H9 (cell line): ENCODE measurements at regions not wholly inside any gene's neighbourhood (a gene's known extent, or its start where the extent isn't known, plus 50 kb on each side); places are given as distances from the start of the nearest gene placed in this dataset.
A peak's percentile ranks its signal among the peaks of the same experiment; 100 is the strongest.

Experiments used
- DNase-seq: peaks from one replicate; pipeline ENCODE4 v3.0.0-alpha.2; 2017
- H2AFZ ChIP-seq: one replicate; pipeline ENCODE4 v1.6.1; 2013; ENCODE audit warnings: mild to moderate bottlenecking, low read length, control low read depth, moderate library complexity
- H2AK5ac ChIP-seq: 2 replicates; pipeline ENCODE4 v1.6.1; 2013; ENCODE audit warnings: low read length, control low read depth, mixed read lengths; ENCODE audit not compliant: insufficient read length
- H2BK120ac ChIP-seq: one replicate; pipeline ENCODE4 v1.6.1; 2013; ENCODE audit warnings: low read depth, mild to moderate bottlenecking, low read length, control low read depth, inconsistent platforms; ENCODE audit not compliant: poor library complexity, severe bottlenecking
- H2BK12ac ChIP-seq: 2 replicates; pipeline ENCODE4 v1.6.1; 2013; ENCODE audit warnings: low read length, control low read depth, mixed read lengths, low read depth; ENCODE audit not compliant: insufficient read length
- H2BK15ac ChIP-seq: 2 replicates; pipeline ENCODE4 v1.6.1; 2013; ENCODE audit warnings: low read depth, low read length, control low read depth
- H2BK20ac ChIP-seq: one replicate; pipeline ENCODE4 v1.6.1; 2013; ENCODE audit warnings: low read depth, mild to moderate bottlenecking, low read length, control low read depth, inconsistent platforms; ENCODE audit not compliant: poor library complexity, severe bottlenecking
- H2BK5ac ChIP-seq: 2 replicates; pipeline ENCODE4 v1.6.1; 2013; ENCODE audit warnings: low read length, control low read depth, mixed read lengths; ENCODE audit not compliant: insufficient read length
- H3K14ac ChIP-seq: 2 replicates; pipeline ENCODE4 v1.6.1; 2013; ENCODE audit warnings: low read length, control low read depth; ENCODE audit not compliant: insufficient read depth
- H3K18ac ChIP-seq: 2 replicates; pipeline ENCODE4 v1.6.1; 2013; ENCODE audit warnings: low read depth, mild to moderate bottlenecking, mixed read lengths, low read length, control low read depth; ENCODE audit not compliant: insufficient read length
- H3K23ac ChIP-seq: 2 replicates; pipeline ENCODE4 v1.6.1; 2013; ENCODE audit warnings: low read length, control low read depth, mixed read lengths, low read depth; ENCODE audit not compliant: insufficient read length
- H3K23me2 ChIP-seq: 2 replicates; pipeline ENCODE4 v1.6.1; 2013; ENCODE audit warnings: low read depth, mild to moderate bottlenecking, mixed read lengths, low read length, control low read depth; ENCODE audit not compliant: insufficient read length, poor library complexity, severe bottlenecking
- H3K27ac ChIP-seq: 2 replicates; pipeline ENCODE4 v1.5.1; 2013; ENCODE audit warnings: low read length, control low read depth, mixed read lengths, low read depth; ENCODE audit not compliant: insufficient read length
- H3K27me3 ChIP-seq: 2 replicates; pipeline ENCODE4 v1.6.1; 2013; ENCODE audit warnings: low read length, control low read depth, inconsistent platforms; ENCODE audit not compliant: insufficient read depth
- H3K4ac ChIP-seq: 2 replicates; pipeline ENCODE4 v1.6.1; 2013; ENCODE audit warnings: low read depth, mild to moderate bottlenecking, control low read depth, inconsistent platforms, low read length, moderate library complexity
- H3K4me1 ChIP-seq: 2 replicates; pipeline ENCODE4 v1.6.1; 2013; ENCODE audit warnings: low read length, control low read depth, inconsistent platforms; ENCODE audit not compliant: insufficient read depth
- H3K4me2 ChIP-seq: 2 replicates; pipeline ENCODE4 v1.6.1; 2013; ENCODE audit warnings: low read length, control low read depth, mixed read lengths; ENCODE audit not compliant: insufficient read length, insufficient read depth
- H3K56ac ChIP-seq: 2 replicates; pipeline ENCODE4 v1.6.1; 2013; ENCODE audit warnings: low read depth, mild to moderate bottlenecking, mixed read lengths, low read length, control low read depth; ENCODE audit not compliant: insufficient read length
- H3K79me1 ChIP-seq: 2 replicates; pipeline ENCODE4 v1.6.1; 2013; ENCODE audit warnings: low read depth, mild to moderate bottlenecking, moderate library complexity, low read length, control low read depth, inconsistent platforms; ENCODE audit not compliant: insufficient read depth, poor library complexity, severe bottlenecking
- H3K79me2 ChIP-seq: 2 replicates; pipeline ENCODE4 v1.6.1; 2013; ENCODE audit warnings: low read length, control low read depth, inconsistent platforms; ENCODE audit not compliant: insufficient read depth
- H3K9ac ChIP-seq: 2 replicates; pipeline ENCODE4 v1.6.1; 2013; ENCODE audit warnings: low read length, control low read depth, mixed read lengths; ENCODE audit not compliant: insufficient read length; ENCODE audit errors: extremely low read depth
- H3K9me3 ChIP-seq: one replicate; pipeline ENCODE4 v1.6.1; 2013; ENCODE audit warnings: low read depth, low read length, inconsistent platforms; ENCODE audit not compliant: control insufficient read depth
- H3T11ph ChIP-seq: one replicate; pipeline ENCODE4 v1.6.1; 2013; ENCODE audit warnings: mild to moderate bottlenecking, low read length, control low read depth, inconsistent platforms
- H4K20me1 ChIP-seq: one replicate; pipeline ENCODE4 v1.6.1; 2013; ENCODE audit not compliant: control insufficient read depth, insufficient read length, insufficient read depth
- H4K5ac ChIP-seq: 2 replicates; pipeline ENCODE4 v1.6.1; 2013; ENCODE audit warnings: low read depth, mild to moderate bottlenecking, mixed read lengths, low read length, control low read depth; ENCODE audit not compliant: insufficient read length
- H4K8ac ChIP-seq: replicated peaks from 2 replicates; pipeline ENCODE4 v1.6.1; 2013; ENCODE audit warnings: low read length, control low read depth, mixed read lengths, low read depth; ENCODE audit not compliant: insufficient read length
- H4K91ac ChIP-seq: 2 replicates; pipeline ENCODE4 v1.6.1; 2013; ENCODE audit warnings: low read depth, mild to moderate bottlenecking, moderate library complexity, mixed read lengths, low read length, control low read depth; ENCODE audit not compliant: insufficient read length
- H3K27ac Mint-ChIP-seq, 3 experiments: 2 replicates in 2 of 3; 3 replicates in 1 of 3; pipeline ENCODE4 v1.8.0; 2020 to 2021; ENCODE audit warnings: mixed read lengths in 3 of 3, mild to moderate bottlenecking in 1 of 3, moderate library complexity in 1 of 3
- H3K27me3 Mint-ChIP-seq: 2 replicates; pipeline ENCODE4 v1.8.0; 2021; ENCODE audit warnings: low read depth, mild to moderate bottlenecking, moderate library complexity, mixed read lengths
- H3K36me3 Mint-ChIP-seq, 3 experiments: 2 replicates in 2 of 3; 3 replicates in 1 of 3; pipeline ENCODE4 v1.8.0; 2020 to 2021; ENCODE audit warnings: low read depth in 3 of 3, mixed read lengths in 3 of 3; ENCODE audit not compliant: insufficient read depth in 1 of 3
- H3K4me1 Mint-ChIP-seq, 2 experiments: 2 replicates each; pipeline ENCODE4 v1.8.0; 2020; ENCODE audit warnings: mixed read lengths in 2 of 2
- H3K4me3 Mint-ChIP-seq, 2 experiments: 2 replicates in 1 of 2; 3 replicates in 1 of 2; pipeline ENCODE4 v1.8.0; 2020 to 2021; ENCODE audit warnings: mild to moderate bottlenecking in 2 of 2, mixed read lengths in 2 of 2, moderate library complexity in 1 of 2
- H3K9me3 Mint-ChIP-seq, 2 experiments: 2 replicates in 1 of 2; 3 replicates in 1 of 2; pipeline ENCODE4 v1.8.0; 2020; ENCODE audit warnings: mild to moderate bottlenecking in 2 of 2, mixed read lengths in 2 of 2, moderate library complexity in 1 of 2
- CTCF ChIP-seq: fragments of 200-600 bp; sonication (generic); conservative IDR thresholded peaks from 3 replicates; pipeline ENCODE4 v1.8.0; 2021; ENCODE audit warnings: antibody characterized with exemption, mild to moderate bottlenecking
- WGBS: extraction: QIAGEN DNeasy Blood & Tissue Kit; methylation state at CpG from one replicate; pipeline ENCODE4 v1.1.7; 2013; ENCODE audit warnings: missing lambda C conversion rate, low lambda C conversion rate, mixed read lengths; ENCODE audit not compliant: insufficient read length; ENCODE audit errors: extremely low coverage; 5-methylcytosine and 5-hydroxymethylcytosine counted together

GRCh38 chr1:181405584-181405983 lies 77.7 kb upstream of the CACNA1E start:
- Histone ChIP-seq H3K18ac (no peak overlapping the region), H2BK5ac (no peak overlapping the region), H4K91ac (no peak overlapping the region), H2BK12ac (no peak overlapping the region), H3K79me2 (no peaks in the 10 kb centered on the region), H2BK20ac (no peak overlapping the region), H3K27ac (no peak overlapping the region), H2BK15ac (no peak overlapping the region), H3K4me2 (no peak overlapping the region), H3K14ac (no peak overlapping the region), H3K9me3 (no peaks in the 10 kb centered on the region), H3K23ac (no peak overlapping the region), H3K27me3 (no peaks in the 10 kb centered on the region), H3K56ac (no peak overlapping the region), H4K8ac (no peak overlapping the region), H2AK5ac (no peak overlapping the region), H2BK120ac (no peak overlapping the region), H3K79me1 (no peaks in the 10 kb centered on the region), H3K23me2 (no peaks in the 10 kb centered on the region), H2AFZ (peak overlapping the region; percentile 10), H4K20me1 (no peaks in the 10 kb centered on the region), H3K9ac (no peak overlapping the region), H3K4ac (no peak overlapping the region), H4K5ac (no peak overlapping the region), H3K4me1 (no peaks in the 10 kb centered on the region), H3T11ph (no peak overlapping the region)
- WGBS = no CpG with 5 or more reads among the region's 2 CpGs
- peaks cover 10 to 14% of the 10 kb centered on the region in 2 experiments for H3K4me1 Mint-ChIP-seq
- no peak overlapping the region for H3K4me3 Mint-ChIP-seq
- no peak for TF ChIP-seq CTCF
- no peaks in the 10 kb centered on the region for H3K9me3 Mint-ChIP-seq
- no peak for DNase-seq
- H3K36me3 Mint-ChIP-seq = no peaks in the 10 kb centered on the region
- H3K27ac Mint-ChIP-seq = peak overlapping the region in 1 of 3 experiments; percentile 85; a peak in 3 of 7 replicates
- H3K27me3 Mint-ChIP-seq = peaks cover 5% of the 10 kb centered on the region
